ENCODE measurements at regions not wholly inside any gene's neighbourhood (a gene's known extent, or its start where the extent isn't known, plus 50 kb on each side); places are given as distances from the start of the nearest gene placed in this dataset.

DNA sequence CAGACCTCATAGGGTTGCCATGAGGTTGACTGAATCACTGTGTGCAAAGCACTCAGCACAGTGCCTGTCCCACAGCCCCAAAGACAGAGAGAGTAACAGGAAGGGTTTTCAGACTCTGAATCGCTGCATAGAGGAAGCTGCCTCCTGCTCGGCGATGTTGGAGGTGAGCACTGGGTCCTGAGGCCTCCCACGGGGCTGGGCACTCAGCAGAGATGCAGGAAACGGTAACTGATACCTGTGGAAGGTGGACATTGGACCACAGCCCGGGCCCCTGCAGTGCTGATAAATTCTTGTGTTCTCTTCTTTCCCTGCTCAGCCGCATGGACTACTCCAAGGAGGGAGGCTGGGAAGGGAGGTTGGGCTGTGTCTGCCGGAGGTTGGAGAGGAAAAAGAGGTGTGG, 389.7 kb downstream of the PTPRU start:
- no peaks in the 10 kb centered on the region for H3K36me3 Mint-ChIP-seq (ENCODE audit: low read depth)
- no peak overlapping the region for H3K4me3 Mint-ChIP-seq
- Histone ChIP-seq H3K9ac (ENCODE audit: extremely low read depth, low read length, poor library complexity, severe bottlenecking) (no peak overlapping the region), H3K4me3 (ENCODE audit: low read length) (no peak overlapping the region), H3K27ac (ENCODE audit: low read depth, low read length) (no peak overlapping the region), H3K36me3 (ENCODE audit: control insufficient read depth, insufficient read depth, low read length) (no peaks in the 10 kb centered on the region), H3K27me3 (ENCODE audit: control insufficient read depth, insufficient read depth, low read length, poor library complexity, severe bottlenecking) (peaks cover 4% of the 10 kb centered on the region), H3K9me3 (ENCODE audit: control insufficient read depth, low read length) (no peaks in the 10 kb centered on the region), H3K4me1 (ENCODE audit: control insufficient read depth, insufficient read depth, low read length) (no peaks in the 10 kb centered on the region)
- WGBS, 2 experiments (ENCODE audit: insufficient coverage in 1 of 2, insufficient read length in 1 of 2), result 90 to 100% methylated on average over 1 to 7 of the region's 8 CpGs
- H3K27me3 Mint-ChIP-seq (ENCODE audit: insufficient read depth), result peaks cover 9% of the 10 kb centered on the region
- DNase-seq, result peak; percentile 22
- no peak for TF ChIP-seq CTCF (conservative IDR thresholded peaks at IDR 0.05)
- no peaks in the 10 kb centered on the region for H3K9me3 Mint-ChIP-seq
- no peak overlapping the region for H3K27ac Mint-ChIP-seq
- H3K4me1 Mint-ChIP-seq, result no peaks in the 10 kb centered on the region

- H3K36me3 ChIP-seq (ENCODE audit: control insufficient read depth, insufficient read depth, low read length), result no peaks in the 10 kb centered on the region
- H3K9me3 ChIP-seq (ENCODE audit: control insufficient read depth, low read length), result no peaks in the 10 kb centered on the region
- Mint-ChIP-seq H3K27ac (no peak overlapping the region), H3K36me3 (ENCODE audit: low read depth) (no peaks in the 10 kb centered on the region), H3K9me3 (no peaks in the 10 kb centered on the region), H3K4me1 (no peaks in the 10 kb centered on the region), H3K27me3 (ENCODE audit: insufficient read depth) (peaks cover 7% of the 10 kb centered on the region), H3K4me3 (no peak overlapping the region)
- H3K4me3 ChIP-seq (ENCODE audit: low read length), result no peak overlapping the region
- H3K4me1 ChIP-seq (ENCODE audit: control insufficient read depth, insufficient read depth, low read length), result no peaks in the 10 kb centered on the region
- 83 to 100% methylated on average over 1 of the region's 1 CpG for WGBS, 2 experiments (ENCODE audit: insufficient coverage in 1 of 2, insufficient read length in 1 of 2)
- H3K27ac ChIP-seq (ENCODE audit: low read depth, low read length), result no peak overlapping the region
- no peak for DNase-seq
- no peak overlapping the region for H3K9ac ChIP-seq (ENCODE audit: extremely low read depth, low read length, poor library complexity, severe bottlenecking)
- TF ChIP-seq CTCF (conservative IDR thresholded peaks at IDR 0.05), result no peak
- H3K27me3 ChIP-seq (ENCODE audit: control insufficient read depth, insufficient read depth, low read length, poor library complexity, severe bottlenecking), result peaks cover 4% of the 10 kb centered on the region
Measured at GRCh38 chr1:29625084-29625420, 388.7 kb downstream of the PTPRU start.

GRCh38 chr1:29624320-29625083, 388.2 kb downstream of the PTPRU start:
- no peak overlapping the region for H3K27ac ChIP-seq (ENCODE audit: low read depth, low read length)
- Mint-ChIP-seq H3K27me3 (ENCODE audit: insufficient read depth) (peaks cover 7% of the 10 kb centered on the region), H3K36me3 (ENCODE audit: low read depth) (no peaks in the 10 kb centered on the region), H3K4me3 (no peak overlapping the region), H3K4me1 (no peaks in the 10 kb centered on the region), H3K27ac (no peak overlapping the region), H3K9me3 (no peaks in the 10 kb centered on the region)
- no peak overlapping the region for H3K4me3 ChIP-seq (ENCODE audit: low read length)
- no peaks in the 10 kb centered on the region for H3K4me1 ChIP-seq (ENCODE audit: control insufficient read depth, insufficient read depth, low read length)
- no peaks in the 10 kb centered on the region for H3K9me3 ChIP-seq (ENCODE audit: control insufficient read depth, low read length)
- H3K27me3 ChIP-seq (ENCODE audit: control insufficient read depth, insufficient read depth, low read length, poor library complexity, severe bottlenecking), result peaks cover 2% of the 10 kb centered on the region
- H3K36me3 ChIP-seq (ENCODE audit: control insufficient read depth, insufficient read depth, low read length), result no peaks in the 10 kb centered on the region
- 86 to 96% methylated on average over 5 to 9 of the region's 9 CpGs for WGBS, 2 experiments (ENCODE audit: insufficient coverage in 1 of 2, insufficient read length in 1 of 2)
- no peak for TF ChIP-seq CTCF (conservative IDR thresholded peaks at IDR 0.05)
- DNase-seq, result no peak
- no peak overlapping the region for H3K9ac ChIP-seq (ENCODE audit: extremely low read depth, low read length, poor library complexity, severe bottlenecking)

Measured in endodermal cell (in vitro differentiated cells).